OCI-LY7 (cell line): ENCODE measurements at regions not wholly inside any gene's neighbourhood (a gene's known extent, or its start where the extent isn't known, plus 50 kb on each side); places are given as distances from the start of the nearest gene placed in this dataset.

Experiments
- BruUV-seq: library from RNA; stranded (reverse); fragments of 400-500 nt; replicated peaks from 2 replicates; lab custom pipeline; 2021; lab: Mats Ljungman, UMichigan
- CTCF ChIA-PET: fragments of 300-600 bp; sonication (Branson Sonifier 250); formaldehyde crosslinking; loops from one replicate; lab custom pipeline; 2022; ENCODE audit warnings: antibody characterized with exemption; ENCODE audit not compliant: unreplicated experiment; lab: Charles Lee
- POLR2A ChIA-PET: fragments of 300-600 bp; sonication (Branson Sonifier 250); formaldehyde crosslinking; loops from one replicate; lab custom pipeline; 2022; ENCODE audit warnings: antibody characterized with exemption; lab: Charles Lee
- DNase-seq: peaks from one replicate; pipeline ENCODE4 v3.0.0-alpha.2; 2015; ENCODE audit warnings: low spot score
- H2AFZ ChIP-seq: fragments of 200-600 bp; sonication (generic), shearing (Covaris generic); 2 replicates; pipeline ENCODE4 v1.6.1; 2014; ENCODE audit warnings: mild to moderate bottlenecking, antibody characterized with exemption, low read length, moderate library complexity
- H3K27ac ChIP-seq: fragments of 200-600 bp; sonication (generic); 2 replicates; pipeline ENCODE4 v1.5.1; 2014; ENCODE audit warnings: mixed run types, low read depth, mild to moderate bottlenecking, moderate library complexity, low read length, inconsistent platforms; ENCODE audit not compliant: poor library complexity, severe bottlenecking
- H3K36me3 ChIP-seq: fragments of 200-600 bp; sonication (generic); 2 replicates; pipeline ENCODE4 v1.6.1; 2014; ENCODE audit warnings: mild to moderate bottlenecking, antibody characterized with exemption, low read length, moderate library complexity, mixed read lengths; ENCODE audit not compliant: insufficient read depth
- H3K4me1 ChIP-seq: fragments of 200-600 bp; sonication (generic); 2 replicates; pipeline ENCODE4 v1.5.1; 2014; ENCODE audit warnings: mild to moderate bottlenecking, low read length; ENCODE audit not compliant: insufficient read depth, poor library complexity, severe bottlenecking
- H3K4me2 ChIP-seq: fragments of 200-600 bp; sonication (generic); 2 replicates; pipeline ENCODE4 v1.6.1; 2014; ENCODE audit warnings: mild to moderate bottlenecking, low read length
- H3K4me3 ChIP-seq: fragments of 200-600 bp; sonication (generic); 2 replicates; pipeline ENCODE4 v1.5.1; 2014; ENCODE audit warnings: mild to moderate bottlenecking, low read depth, low read length; ENCODE audit not compliant: poor library complexity, severe bottlenecking
- H3K79me2 ChIP-seq: fragments of 200-600 bp; sonication (generic); 2 replicates; pipeline ENCODE4 v1.6.1; 2016; ENCODE audit warnings: low read depth, mild to moderate bottlenecking, low read length, moderate library complexity, mixed read lengths; ENCODE audit not compliant: insufficient read depth
- H3K9me2 ChIP-seq: fragments of 200-600 bp; sonication (generic); 2 replicates; pipeline ENCODE4 v1.6.1; 2016; ENCODE audit warnings: mild to moderate bottlenecking, low read length, mixed read lengths; ENCODE audit not compliant: insufficient read depth
- H3K9me3 ChIP-seq: fragments of 200-600 bp; sonication (generic); 2 replicates; pipeline ENCODE4 v1.6.1; 2014; ENCODE audit warnings: mild to moderate bottlenecking, mixed run types, low read length, mixed read lengths
- H4K20me1 ChIP-seq: fragments of 200-600 bp; sonication (generic); 2 replicates; pipeline ENCODE4 v1.6.1; 2014; ENCODE audit warnings: mild to moderate bottlenecking, antibody characterized with exemption, low read length, moderate library complexity, mixed read lengths; ENCODE audit not compliant: insufficient read depth
- CTCF ChIP-seq: fragments of 200-600 bp; sonication (generic); conservative IDR thresholded peaks from 2 replicates; pipeline ENCODE4 v1.5.1; 2014; ENCODE audit warnings: mild to moderate bottlenecking, antibody characterized with exemption, low read length, moderate library complexity, mixed read lengths
- EZH2phosphoT487 ChIP-seq: fragments of 200-600 bp; sonication (generic); IDR thresholded peaks from 2 replicates; pipeline ENCODE4 v1.6.1; 2018; ENCODE audit warnings: low read depth, borderline replicate concordance, mild to moderate bottlenecking, mixed run types, antibody characterized with exemption, low read length, moderate library complexity, mixed read lengths
- intact Hi-C: fragments of 100-400 bp; cut with micrococcal nuclease; formaldehyde crosslinking; loops from one replicate; pipeline ENCODE4 v1.10.0; 2022; ENCODE audit not compliant: unreplicated experiment

GRCh38 chr2:57685032-57685431, 361.6 kb upstream of the VRK2 start:
- intact Hi-C loops = no loop called here
- H3K4me2 ChIP-seq = no peak overlapping the region
- H3K36me3 ChIP-seq = no peaks in the 10 kb centered on the region
- no peaks in the 10 kb centered on the region for H3K79me2 ChIP-seq
- no peaks in the 10 kb centered on the region for H3K4me1 ChIP-seq
- ChIA-PET POLR2A (no interaction called here), CTCF (no interaction called here)
- no peak overlapping the region for H3K27ac ChIP-seq
- H3K4me3 ChIP-seq = no peak overlapping the region
- H3K9me2 ChIP-seq = no peaks in the 10 kb centered on the region
- H3K9me3 ChIP-seq = no peaks in the 10 kb centered on the region
- DNase-seq = no peak
- no peaks in the 10 kb centered on the region for H4K20me1 ChIP-seq
- BruUV-seq = no TSS peak
- no peak overlapping the region for H2AFZ ChIP-seq
- TF ChIP-seq CTCF (no peak), EZH2phosphoT487 (no peak)

GRCh38 chr2:57692395-57692794, 354.2 kb upstream of the VRK2 start:
- intact Hi-C loops = no loop called here
- ChIA-PET CTCF (no interaction called here), POLR2A (interaction anchor here (1.0 kb wide), 1 partner anchor 406 kb away, joined by 3 read pairs; no protein-coding TSS in a partner anchor)
- Histone ChIP-seq H3K4me2 (no peak overlapping the region), H4K20me1 (no peaks in the 10 kb centered on the region), H3K4me1 (no peaks in the 10 kb centered on the region), H3K9me2 (no peaks in the 10 kb centered on the region), H3K9me3 (no peaks in the 10 kb centered on the region), H2AFZ (no peak overlapping the region), H3K27ac (no peak overlapping the region), H3K36me3 (no peaks in the 10 kb centered on the region), H3K4me3 (no peak overlapping the region), H3K79me2 (no peaks in the 10 kb centered on the region)
- TF ChIP-seq CTCF = no peak
- no peak for TF ChIP-seq EZH2phosphoT487
- DNase-seq = no peak
- no TSS peak for BruUV-seq

GRCh38 chr2:57693177-57693576, 353.4 kb upstream of the VRK2 start:
- intact Hi-C loops = no loop called here
- Histone ChIP-seq H3K79me2 (no peaks in the 10 kb centered on the region), H2AFZ (no peak overlapping the region), H3K9me3 (no peaks in the 10 kb centered on the region), H4K20me1 (no peaks in the 10 kb centered on the region), H3K36me3 (no peaks in the 10 kb centered on the region), H3K27ac (no peak overlapping the region), H3K4me1 (no peaks in the 10 kb centered on the region), H3K4me3 (no peak overlapping the region), H3K9me2 (no peaks in the 10 kb centered on the region), H3K4me2 (no peak overlapping the region)
- POLR2A ChIA-PET = interaction anchor here (1.0 kb wide), 1 partner anchor 405 kb away, joined by 3 read pairs; no protein-coding TSS in a partner anchor
- CTCF ChIA-PET = no interaction called here
- no peak for DNase-seq
- no peak for TF ChIP-seq EZH2phosphoT487
- TF ChIP-seq CTCF = no peak
- BruUV-seq = no TSS peak
